Fibroblast of lung (primary cell): ENCODE measurements at regions not wholly inside any gene's neighbourhood (a gene's known extent, or its start where the extent isn't known, plus 50 kb on each side); places are given as distances from the start of the nearest gene placed in this dataset.

Experiments used
- CTCF ChIP-seq, 2 donors: IDR thresholded peaks in 1 of 2; conservative IDR thresholded peaks in 1 of 2; 1 replicate in 1 of 2; 2 replicates in 1 of 2; pipeline ENCODE4 v1.5.1; 2011 to 2012; ENCODE audit warnings: low read length in 2 of 2, control low read depth in 1 of 2, inconsistent platforms in 1 of 2, low read depth in 1 of 2, mild to moderate bottlenecking in 1 of 2
- EZH2 ChIP-seq: IDR thresholded peaks from 2 replicates; pipeline ENCODE4 v1.5.1; 2012; ENCODE audit warnings: low read length, control low read depth, mild to moderate bottlenecking; ENCODE audit errors: missing control alignments

GRCh38 chr3:152061296-152061695 is 187.9 kb downstream of the SUCNR1 start:
- no peak for TF ChIP-seq CTCF (conservative IDR thresholded peaks at IDR 0.05 in 1 of 2, IDR thresholded peaks at IDR 0.05 in 1 of 2; ENCODE audit: low read depth in 1 of 2, low read length in 2 of 2)
- no peak for TF ChIP-seq EZH2
